ENCODE measurements at regions not wholly inside any gene's neighbourhood (a gene's known extent, or its start where the extent isn't known, plus 50 kb on each side); places are given as distances from the start of the nearest gene placed in this dataset.

DNA sequence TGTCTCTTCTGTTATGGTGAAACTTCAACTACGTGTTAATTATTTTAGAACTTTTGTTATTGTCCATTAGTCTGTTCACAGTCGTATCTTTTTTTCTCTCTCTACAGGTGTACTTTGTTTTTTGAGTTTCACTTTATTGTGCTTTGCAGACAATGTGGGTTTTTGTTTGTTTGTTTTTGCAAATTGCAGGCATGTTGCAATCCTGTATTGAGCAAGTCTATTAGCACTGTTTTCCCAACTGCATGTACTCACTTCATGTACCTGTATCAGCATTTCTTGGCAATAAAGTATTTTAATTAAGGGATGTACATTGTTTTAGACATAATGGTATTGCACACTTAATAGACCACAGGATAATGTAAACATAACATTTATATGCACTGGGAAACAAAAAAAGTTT, 99.1 kb upstream of the FAM110C start:
- TF ChIP-seq, protein P1, sequence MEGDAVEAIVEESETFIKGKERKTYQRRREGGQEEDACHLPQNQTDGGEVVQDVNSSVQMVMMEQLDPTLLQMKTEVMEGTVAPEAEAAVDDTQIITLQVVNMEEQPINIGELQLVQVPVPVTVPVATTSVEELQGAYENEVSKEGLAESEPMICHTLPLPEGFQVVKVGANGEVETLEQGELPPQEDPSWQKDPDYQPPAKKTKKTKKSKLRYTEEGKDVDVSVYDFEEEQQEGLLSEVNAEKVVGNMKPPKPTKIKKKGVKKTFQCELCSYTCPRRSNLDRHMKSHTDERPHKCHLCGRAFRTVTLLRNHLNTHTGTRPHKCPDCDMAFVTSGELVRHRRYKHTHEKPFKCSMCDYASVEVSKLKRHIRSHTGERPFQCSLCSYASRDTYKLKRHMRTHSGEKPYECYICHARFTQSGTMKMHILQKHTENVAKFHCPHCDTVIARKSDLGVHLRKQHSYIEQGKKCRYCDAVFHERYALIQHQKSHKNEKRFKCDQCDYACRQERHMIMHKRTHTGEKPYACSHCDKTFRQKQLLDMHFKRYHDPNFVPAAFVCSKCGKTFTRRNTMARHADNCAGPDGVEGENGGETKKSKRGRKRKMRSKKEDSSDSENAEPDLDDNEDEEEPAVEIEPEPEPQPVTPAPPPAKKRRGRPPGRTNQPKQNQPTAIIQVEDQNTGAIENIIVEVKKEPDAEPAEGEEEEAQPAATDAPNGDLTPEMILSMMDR (IDR thresholded peaks at IDR 0.05): no peak
- no peak for TF ChIP-seq EZH2phosphoT487 (IDR thresholded peaks at IDR 0.05)
- no peak for TF ChIP-seq EZH2 (IDR thresholded peaks at IDR 0.05)
